ENCODE measurements at regions not wholly inside any gene's neighbourhood (a gene's known extent, or its start where the extent isn't known, plus 50 kb on each side); places are given as distances from the start of the nearest gene placed in this dataset.
"Not testable (repeated sequence)": the region's sequence is repeated elsewhere in the genome, so short reads cannot be mapped to it uniquely, and the experiment has no call there.

DNA sequence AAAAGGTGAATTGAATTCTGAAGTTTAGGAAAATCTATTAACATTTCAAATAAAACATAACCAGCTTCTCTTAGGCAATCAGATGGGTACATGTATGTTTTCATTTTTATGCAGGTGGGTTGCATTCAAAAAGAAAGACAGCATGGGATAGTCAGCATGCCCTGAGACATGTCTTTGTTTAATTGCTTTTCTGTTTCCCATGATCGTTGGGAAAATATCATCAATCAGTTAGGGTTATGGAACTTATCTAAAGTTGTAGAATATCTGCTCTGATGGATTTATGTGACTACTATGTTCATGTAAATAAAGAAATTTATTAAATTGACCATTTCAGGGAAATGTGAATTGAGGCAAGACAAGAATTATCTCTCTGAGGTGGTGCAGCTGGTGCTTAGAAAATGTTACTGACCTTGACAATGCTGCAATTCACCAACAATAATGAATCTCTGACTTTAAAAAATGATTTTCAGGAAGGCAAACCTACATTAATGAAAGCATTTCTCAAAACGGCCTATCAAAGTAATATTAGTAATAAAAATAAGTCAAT lies 112.7 kb downstream of the RFPL4B start:
- DNase-seq (ENCODE audit: low spot score) = no peak

DNA sequence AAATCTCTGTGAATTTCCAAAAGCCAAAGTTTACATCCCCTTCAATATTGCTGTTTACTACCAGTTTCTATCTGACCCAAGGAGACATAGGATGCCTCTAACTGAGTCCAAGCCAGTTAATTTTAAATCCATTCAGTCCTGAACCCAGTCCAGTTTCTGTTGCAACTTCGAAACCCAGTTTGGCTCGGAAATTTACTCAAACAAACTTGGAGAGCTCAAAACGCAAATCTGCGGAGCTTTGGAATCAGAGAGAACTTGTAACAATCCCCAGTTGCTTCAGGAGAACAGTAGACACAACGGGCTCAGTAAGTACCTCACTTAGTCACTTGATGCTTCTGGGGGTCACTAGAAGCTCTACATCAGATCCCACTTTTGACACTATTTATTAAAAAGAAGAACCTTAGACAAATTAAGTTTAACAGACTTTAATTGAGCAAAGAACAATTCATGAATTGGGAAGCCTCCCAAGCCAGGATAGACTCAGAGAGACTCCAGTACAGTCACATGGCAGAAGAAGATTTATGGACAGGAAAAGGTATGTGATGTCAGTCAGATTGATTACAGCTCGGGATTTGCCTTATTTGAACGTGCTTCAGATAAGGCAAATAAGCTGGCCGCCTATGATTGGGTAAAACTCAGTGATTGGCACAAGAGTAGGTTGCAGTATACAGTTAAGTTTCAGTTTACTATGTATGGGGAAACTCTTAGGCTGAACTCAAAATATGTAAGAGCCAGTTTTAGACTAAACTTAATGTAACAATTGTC lies 118.0 kb downstream of the RFPL4B start:
- no peak for DNase-seq (ENCODE audit: low spot score)

DNA sequence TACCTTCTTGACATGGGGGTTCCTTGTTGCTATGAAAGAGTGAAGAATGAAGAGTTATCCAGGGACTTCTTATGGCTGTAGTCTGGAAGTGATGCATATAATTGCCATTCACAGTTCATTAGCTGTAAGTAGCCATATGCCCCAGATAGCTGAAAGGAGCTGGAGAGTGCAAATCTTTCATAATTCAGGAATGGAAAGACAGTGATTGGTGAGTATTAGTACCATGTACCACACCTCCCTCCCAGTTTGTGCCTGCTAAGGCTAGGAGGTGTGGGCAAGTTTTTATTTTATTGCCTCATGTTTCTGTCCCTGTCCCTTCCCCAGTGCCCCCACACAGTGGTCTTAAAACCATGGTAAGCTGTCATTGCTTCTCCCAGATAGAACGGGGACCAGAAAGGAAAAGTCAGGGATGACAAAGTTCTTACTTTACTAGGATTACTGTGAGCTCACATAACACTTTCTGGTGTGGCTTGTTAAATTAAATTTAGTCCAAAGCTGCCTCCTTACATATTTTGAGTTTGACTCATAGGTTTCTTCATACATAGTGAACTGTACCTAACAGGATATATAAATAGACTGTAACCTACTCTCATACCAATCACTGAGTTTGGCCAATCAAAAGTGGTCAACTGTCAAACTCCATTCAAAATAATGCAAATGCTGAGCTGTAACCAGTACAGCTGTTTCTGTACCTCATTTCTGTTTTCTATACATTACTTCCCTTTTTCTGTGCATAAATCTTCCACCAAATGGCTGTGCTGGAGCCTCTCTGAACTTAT lies 119.4 kb downstream of the RFPL4B start:
- peak; percentile 8 for DNase-seq (ENCODE audit: low spot score)

DNA sequence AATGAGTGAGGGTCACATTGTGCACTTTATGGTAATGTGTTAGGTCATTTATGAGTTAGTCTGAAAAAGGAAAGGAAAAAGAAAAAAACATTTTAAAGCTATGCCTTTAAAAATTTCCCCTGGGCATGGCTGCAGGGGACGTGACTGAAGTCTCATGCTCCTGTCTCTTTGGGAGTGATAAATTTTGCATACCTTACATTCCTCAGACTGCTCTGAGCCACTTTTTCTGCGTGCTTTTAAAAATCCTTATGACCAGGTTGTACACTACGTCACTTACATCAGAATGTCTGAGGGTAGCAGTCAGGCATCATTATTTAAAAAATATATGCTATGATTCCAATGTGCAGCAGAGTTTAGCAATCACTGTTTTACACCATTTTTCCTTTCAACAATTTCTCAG lies 121.2 kb downstream of the RFPL4B start:
- peak; percentile 33 for DNase-seq (ENCODE audit: low spot score)

DNA sequence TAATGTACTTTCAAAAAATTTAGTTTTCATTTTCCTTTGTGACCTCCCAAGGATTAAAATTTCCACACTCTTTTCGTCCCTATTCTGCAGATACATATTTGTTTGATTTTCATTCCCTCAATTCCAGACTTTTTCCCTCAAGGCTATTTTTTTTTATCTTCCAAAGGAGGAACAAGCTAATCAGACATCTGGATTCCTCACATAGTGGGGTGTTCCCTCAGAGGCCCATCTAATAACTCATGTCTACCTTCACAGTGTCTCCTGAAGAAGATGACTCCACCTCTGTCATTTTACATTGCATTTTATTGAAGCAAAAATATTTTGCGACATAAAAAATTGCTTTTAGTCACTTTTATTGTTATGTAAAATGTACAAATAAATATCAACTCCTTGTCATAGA lies 122.2 kb downstream of the RFPL4B start:
- DNase-seq (ENCODE audit: low spot score) = peak; percentile 3

DNA sequence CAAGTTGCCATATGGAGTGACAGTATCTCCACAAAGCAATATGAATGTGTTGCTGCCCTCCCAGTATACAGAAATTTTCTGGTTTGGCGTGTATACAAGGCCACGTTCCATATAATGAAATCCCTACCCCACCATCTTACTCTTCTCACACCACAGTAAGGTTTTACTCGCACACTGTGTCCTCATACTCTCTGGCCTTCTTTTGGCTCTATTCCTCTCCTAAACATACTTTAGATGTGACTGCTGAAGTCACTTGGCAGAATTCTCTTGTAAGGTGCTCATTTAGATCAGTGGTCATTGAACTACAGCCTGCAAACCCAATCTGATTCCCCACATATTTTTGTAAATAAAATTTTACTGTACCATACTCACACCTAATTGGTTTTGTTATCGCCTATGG lies 123.2 kb downstream of the RFPL4B start:
- DNase-seq (ENCODE audit: low spot score) = no peak

DNA sequence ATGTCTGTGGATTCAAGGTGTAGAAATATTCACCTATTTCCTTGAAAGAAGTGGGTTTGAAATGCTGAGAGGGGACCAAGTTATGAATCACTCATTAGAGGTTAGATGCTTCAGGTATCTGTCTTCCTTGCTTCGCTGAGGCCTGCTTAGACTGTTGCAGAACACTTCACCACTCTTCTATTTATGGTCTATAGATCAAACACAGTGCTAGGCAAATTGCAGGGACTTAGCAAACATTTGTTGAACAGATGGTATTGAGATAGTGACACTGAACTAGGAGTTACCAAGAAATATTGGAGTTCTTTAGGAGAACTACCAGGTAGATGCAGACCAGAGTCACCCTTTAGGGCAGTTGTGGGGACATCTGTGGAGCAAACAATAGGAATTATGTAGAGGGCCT lies 123.8 kb downstream of the RFPL4B start:
- DNase-seq (ENCODE audit: low spot score) = no peak

DNA sequence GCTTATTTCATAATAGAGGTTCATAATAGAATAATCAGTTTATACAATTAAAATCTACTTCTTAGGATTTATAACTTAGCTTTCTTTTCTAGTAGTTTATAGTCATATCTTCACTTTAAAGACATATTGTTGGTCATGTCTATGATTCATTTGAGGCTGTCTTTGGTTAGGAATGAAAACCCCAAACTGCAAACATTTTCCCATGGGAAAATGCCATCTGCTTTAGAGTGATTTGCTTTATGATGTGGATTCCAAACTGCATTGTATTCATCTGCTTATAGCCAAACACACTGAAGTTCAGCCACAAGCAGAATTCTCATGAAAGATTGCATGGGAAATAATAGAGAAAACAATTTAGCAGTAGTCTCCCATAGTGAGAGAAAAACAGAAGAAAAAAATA lies 128.0 kb downstream of the RFPL4B start:
- no peak for DNase-seq (ENCODE audit: low spot score)

DNA sequence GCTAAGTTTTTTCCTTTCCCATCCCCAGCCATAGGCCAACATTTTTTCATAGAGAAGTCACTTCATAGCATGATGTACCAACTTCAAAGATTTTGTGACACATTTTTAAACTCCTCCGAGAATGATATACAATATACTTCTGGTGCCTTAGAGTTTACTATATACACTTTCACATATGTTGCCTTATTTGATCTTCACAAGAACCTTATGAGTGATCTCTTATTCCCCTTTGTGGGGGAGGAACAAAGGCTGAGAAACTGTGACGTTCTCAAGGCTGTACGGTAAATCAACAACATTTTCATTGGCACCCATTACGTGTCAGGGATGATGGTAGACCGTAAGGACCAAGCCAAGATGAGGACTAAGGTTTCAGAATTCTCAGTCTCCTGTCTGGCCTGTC lies 130.0 kb downstream of the RFPL4B start:
- DNase-seq (ENCODE audit: low spot score) = no peak

DNA sequence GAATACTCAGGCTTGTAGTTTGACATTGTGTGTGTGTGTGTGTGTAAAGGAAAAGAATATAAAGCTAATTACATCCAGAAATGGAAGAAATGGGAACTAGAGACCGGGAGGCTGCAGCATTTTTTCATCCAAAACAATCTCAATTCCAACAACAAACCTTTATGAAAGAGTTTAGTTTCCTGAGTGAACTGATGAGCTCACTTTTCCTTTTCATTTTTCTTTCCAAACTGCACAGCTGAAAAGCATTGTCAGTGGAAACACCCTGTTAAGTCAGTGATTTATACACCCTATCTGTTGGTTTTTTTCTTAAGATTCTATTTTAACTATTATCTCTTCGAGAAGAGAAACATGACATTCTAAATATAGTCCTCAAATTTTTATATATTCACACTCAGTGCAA lies 130.9 kb downstream of the RFPL4B start:
- peak; percentile 37 for DNase-seq (ENCODE audit: low spot score)

DNA sequence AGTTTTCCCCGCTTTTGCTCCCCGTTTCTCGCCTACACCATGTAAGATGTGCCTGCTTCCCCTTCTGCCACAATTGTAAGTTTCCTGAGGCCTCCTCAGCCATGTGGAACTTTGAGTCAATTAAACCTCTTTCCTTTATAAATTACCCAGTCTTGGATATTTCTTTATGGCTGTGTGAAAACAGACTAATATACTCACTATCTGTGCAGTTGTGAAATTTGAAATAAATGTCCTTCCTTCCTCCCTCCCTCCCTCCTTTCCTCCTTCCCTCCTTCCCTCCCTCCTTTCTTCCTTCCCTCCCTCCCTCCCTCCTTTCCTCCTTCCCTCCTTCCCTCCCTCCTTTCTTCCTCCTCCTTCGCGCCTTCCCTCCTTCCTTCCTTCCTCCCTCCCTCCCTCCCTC lies 132.8 kb downstream of the RFPL4B start:
- not testable (repeated sequence) for DNase-seq (ENCODE audit: low spot score)

DNA sequence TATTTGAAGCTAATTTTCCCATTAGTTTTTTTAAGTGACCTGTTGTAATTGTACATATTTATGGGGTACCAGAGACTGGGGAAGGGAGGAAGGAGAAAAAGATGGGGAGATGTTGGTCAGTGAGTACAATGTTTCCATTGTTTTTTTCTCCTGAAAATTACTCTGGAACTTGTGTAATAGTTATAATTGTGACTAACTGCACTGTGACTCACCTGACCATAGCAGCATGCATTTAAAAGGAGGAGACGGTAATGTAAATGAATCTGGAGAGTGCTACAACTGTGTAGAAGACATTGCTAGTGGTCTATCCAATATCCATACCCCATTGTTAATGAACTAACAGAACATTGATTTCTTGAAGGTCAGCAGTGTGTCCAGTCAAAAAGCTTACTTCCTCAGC lies 133.4 kb downstream of the RFPL4B start:
- no peak for DNase-seq (ENCODE audit: low spot score)

DNA sequence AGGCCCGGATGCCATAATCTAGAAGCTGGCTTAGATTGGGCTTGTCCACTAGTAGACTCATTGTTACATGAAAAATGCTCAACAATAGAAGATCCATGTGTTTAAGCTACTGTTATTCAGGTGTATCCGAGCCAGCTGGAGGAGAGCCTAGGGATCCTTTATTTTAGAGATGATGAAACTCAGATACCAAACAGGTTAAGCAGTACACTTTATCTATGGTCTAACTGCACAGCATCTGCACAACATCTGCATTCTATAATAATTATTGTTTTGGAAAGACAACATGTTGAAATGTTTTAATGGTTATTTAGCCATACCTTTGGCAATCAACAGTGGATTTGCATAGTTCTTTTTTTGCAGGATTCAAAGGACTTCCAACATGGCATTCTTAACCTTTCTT lies 134.1 kb downstream of the RFPL4B start:
- DNase-seq (ENCODE audit: low spot score) = no peak

DNA sequence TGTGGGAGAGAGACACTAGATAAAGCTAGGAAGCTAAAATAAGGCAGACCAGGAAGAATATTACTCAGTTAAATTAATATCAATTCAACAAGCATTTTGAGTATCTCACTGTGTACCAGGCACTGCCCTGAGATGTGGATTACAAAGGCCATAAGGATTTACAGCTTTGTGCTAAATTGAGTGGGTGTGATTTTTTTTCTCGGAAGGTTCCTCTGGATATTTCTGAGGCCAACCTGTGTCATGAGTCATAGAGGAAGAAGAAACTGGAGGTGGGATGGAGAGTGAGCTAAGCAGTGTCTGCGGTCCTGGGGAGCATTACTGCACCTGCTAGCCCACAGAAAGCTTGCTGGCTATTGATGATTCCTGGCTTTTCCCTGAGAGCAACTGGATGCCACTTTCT lies 135.2 kb downstream of the RFPL4B start:
- DNase-seq (ENCODE audit: low spot score) = no peak

DNA sequence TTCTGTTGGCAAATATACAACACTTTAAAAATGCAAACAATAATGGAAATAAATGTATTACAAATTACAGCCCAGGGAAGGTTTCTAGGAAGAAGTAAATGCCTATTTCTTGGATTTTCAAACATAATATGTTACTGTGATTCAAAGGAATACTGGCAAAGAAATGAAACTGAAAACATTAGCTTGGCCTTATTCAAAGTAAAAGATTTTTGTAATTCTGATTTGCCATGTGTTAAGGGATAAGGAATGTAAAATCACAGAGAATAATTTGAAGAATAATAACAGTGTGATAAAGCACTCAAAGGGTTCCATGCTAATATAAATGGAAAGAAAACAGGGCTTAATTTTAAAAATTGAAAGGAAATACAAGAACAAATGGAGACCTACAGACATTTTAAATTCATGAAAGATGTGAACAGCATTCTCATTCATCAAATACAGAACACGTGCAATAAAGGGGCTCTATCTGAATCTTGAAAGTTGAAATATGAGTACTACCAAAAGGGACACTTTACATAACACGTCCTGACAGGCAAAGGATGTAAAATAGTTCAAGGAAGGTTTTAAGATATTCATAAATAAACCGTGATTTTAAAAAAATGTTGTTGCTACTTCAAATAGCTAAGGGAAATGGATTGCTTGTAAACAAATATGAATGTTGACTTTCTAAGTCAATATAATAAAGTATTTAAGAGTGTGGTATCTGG lies 138.1 kb downstream of the RFPL4B start:
- peak; percentile 5 for DNase-seq (ENCODE audit: low spot score)

DNA sequence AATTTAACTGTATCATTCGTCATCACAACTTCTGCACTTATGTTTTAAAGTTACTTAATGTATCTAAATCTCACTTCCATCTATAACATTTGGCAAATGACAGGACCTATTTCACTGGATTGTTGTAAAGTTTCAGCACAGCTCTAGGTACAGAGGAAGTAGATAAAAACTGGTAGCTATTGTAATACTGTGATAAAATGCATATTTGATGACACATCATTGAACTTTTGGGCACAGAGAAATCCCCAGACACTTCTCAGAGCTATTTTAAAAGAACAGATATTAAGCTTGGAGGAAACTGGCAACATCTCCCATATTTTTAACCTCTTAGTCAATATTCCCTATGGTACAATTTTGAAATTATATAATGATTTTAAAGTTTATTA lies 138.7 kb downstream of the RFPL4B start:
- no peak for DNase-seq (ENCODE audit: low spot score)

DNA sequence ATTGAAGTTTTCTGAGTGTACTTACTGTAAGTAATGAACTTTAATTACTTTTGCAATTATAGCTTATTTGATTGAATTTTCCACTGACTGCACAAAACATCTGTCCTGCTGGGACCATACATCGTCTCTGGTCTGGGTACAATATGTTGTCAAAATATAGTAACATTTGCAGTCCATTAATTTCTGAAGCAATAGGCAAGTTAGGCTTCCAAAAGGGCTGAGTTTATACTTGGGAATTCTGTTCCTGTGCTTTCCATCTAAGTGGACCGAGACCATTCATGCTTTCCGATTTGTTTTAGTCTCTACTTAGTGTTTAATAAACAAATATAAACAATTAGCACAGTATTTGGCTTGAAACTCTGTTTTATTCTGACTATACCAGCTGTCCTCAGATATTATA lies 139.3 kb downstream of the RFPL4B start:
- no peak for DNase-seq (ENCODE audit: low spot score)

DNA sequence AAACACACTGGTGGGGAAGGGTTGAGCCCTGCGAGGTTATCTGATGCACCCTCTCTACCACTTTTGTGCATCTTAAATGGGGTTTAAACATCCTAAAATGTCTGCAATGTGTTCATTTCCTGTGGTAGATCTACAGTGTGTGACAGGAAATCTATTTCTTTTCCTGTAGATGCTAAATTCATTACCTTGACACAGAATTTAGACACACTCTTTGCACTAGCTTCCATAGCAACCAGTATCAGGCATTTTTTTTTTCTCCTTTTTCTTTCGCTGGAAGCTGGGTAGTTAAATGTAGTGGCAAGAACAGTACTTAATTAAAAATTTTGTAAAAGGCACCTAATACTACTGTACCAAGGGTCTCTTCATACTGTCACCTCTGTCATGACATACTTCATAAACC lies 141.1 kb downstream of the RFPL4B start:
- no peak for DNase-seq (ENCODE audit: low spot score)

DNA sequence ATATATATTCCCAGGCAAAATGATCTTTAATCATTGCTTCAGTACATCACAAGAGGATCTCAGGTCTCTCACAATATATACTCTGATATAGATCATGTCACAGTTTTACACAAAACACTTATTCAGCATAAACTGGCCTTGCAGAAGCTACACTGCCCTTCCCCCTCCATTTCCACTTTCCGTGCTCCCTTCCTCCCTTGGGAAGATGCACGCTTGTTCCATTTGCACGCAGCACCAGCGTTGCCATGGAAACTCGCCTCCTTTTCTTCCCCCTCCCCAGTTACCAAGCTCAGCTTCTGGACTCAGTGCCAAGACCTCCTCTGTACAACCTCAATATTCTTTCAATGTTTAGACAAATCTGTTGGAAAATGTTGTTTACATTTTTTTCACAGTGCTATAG lies 154.6 kb downstream of the RFPL4B start:
- DNase-seq (ENCODE audit: low spot score) = peak; percentile 62

DNA sequence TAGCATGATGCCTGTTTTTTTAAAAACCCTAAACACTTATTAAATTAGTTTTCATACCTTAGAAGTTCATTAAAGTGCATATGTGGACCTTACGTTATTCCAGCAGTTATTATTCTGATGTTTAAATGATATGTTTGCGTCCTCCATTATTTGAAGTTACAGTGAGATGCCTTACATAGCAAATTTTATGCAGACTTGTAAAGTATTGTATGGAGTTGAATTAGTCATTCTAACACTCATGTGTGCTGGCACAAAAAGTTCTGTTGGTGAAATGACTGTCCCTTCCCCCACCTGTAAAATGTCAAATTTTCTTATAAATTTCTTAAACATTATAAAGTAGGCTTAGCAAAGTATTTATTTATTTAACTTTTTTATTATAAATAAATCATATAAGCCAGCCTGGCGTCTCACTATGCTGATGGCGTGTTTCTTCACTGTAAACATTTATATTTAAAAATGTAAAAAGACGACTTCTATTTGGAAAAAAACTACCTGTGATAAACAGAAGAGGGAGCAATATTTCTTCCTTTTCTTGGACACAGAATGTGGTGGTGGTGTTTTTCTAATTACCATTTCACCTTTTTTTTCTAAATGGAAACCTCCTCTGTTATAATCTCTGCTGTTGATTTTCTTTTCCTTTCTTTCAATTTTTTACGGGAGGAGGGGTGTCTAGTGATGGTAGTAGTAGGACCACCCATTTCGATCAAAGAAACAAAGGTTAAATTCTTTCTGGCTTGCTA lies 155.4 kb downstream of the RFPL4B start:
- no peak for DNase-seq (ENCODE audit: low spot score)

DNA sequence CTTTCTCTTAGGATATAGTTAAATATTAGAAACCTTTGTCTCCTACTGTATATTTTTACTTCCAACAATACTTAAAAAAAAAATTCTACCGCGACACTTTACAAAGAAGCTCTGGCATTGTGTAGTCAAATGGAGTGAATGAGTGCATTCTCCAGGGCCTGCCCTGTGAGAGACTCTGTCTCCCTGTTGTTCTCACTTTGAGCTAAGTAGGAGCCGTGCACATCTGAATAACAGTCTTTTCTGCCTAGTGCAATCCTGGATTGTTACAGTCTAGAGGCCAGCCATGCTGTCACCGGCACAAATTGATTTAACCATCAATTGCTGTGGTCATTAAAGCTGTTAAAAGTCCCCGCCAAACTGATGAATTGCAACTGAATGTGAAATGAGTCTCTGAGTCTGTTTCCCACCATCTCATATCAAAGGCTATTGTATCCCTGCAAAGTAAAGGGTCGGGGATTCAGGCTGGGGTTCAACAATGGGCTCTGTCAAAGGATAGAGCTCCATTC lies 156.0 kb downstream of the RFPL4B start:
- DNase-seq (ENCODE audit: low spot score) = no peak

Data from umbilical cord (tissue), 1 donor.